K562 (cell line): ENCODE measurements at regions not wholly inside any gene's neighbourhood (a gene's known extent, or its start where the extent isn't known, plus 50 kb on each side); places are given as distances from the start of the nearest gene placed in this dataset.

Experiments used
- ATAC-seq: fragments of 200-7000 bp; cut with Tn5 transposase; 3 replicates; pipeline ENCODE4 v1.9.1; 2020; ENCODE audit warnings: moderate library complexity
- BruUV-seq: library from RNA; stranded (reverse); fragments of 400-500 nt; replicated peaks from 2 replicates; lab custom pipeline; 2021; lab: Mats Ljungman, UMichigan
- CTCF ChIA-PET: fragments of 300-600 bp; formaldehyde crosslinking; extraction: SDS; loops from one replicate; lab custom pipeline; 2021; ENCODE audit warnings: low intra/inter-chr PET ratio; lab: Yijun Ruan, JAX
- POLR2A ChIA-PET: fragments of 300-600, 350-650 bp; sonication (Branson Sonifier 250); formaldehyde crosslinking; extraction: SDS; loops from one replicate; lab custom pipeline; 2021; ENCODE audit warnings: antibody characterized with exemption, inconsistent platforms; lab: Yijun Ruan, JAX
- DNase-seq, 4 experiments: peaks; one replicate each; pipeline versions ENCODE4 v3.0.0 to v3.0.0-alpha.2; 2011 to 2018; ENCODE audit warnings: low spot score in 3 of 4, mixed read lengths in 3 of 4; ENCODE audit errors: extremely low read depth in 1 of 4
- FAIRE-seq: peaks from 2 replicates; lab custom pipeline; 2011; peaks lifted over from hg19 to GRCh38; lab: Jason Lieb, UNC
- H2AFZ ChIP-seq: 2 replicates; pipeline ENCODE4 v1.6.0; 2011; ENCODE audit warnings: low read depth, low read length, control low read depth, inconsistent platforms
- H3K27ac ChIP-seq: fragments of 200-600 bp; 3 replicates; pipeline ENCODE4 v1.8.0; 2011; ENCODE audit warnings: low read depth, mild to moderate bottlenecking, control low read depth, inconsistent platforms, low read length, moderate library complexity, mixed read lengths; ENCODE audit errors: extremely low read depth
- H3K27me3 ChIP-seq, 2 experiments: fragments of 300-600 bp in 1 of 2; 2 replicates in 1 of 2; 3 replicates in 1 of 2; pipeline versions ENCODE4 v1.6.0 to v1.8.0; 2011; ENCODE audit warnings: inconsistent platforms in 2 of 2, low read length in 2 of 2, mild to moderate bottlenecking in 1 of 2, mixed read lengths in 1 of 2, moderate library complexity in 1 of 2; ENCODE audit not compliant: control insufficient read depth in 2 of 2, insufficient read depth in 2 of 2
- H3K36me3 ChIP-seq: fragments of 300-600 bp; 3 replicates; pipeline ENCODE4 v1.8.0; 2011; ENCODE audit warnings: mild to moderate bottlenecking, low read length, inconsistent platforms; ENCODE audit not compliant: control insufficient read depth, insufficient read depth
- H3K4me1 ChIP-seq, 2 experiments: fragments of 200-600 bp in 1 of 2; replicated peaks in 1 of 2; 2 replicates in 1 of 2; 3 replicates in 1 of 2; pipeline versions ENCODE4 v1.5.1 to v1.8.0; 2011; ENCODE audit warnings: inconsistent platforms in 2 of 2, low read length in 2 of 2, mild to moderate bottlenecking in 1 of 2, mixed read lengths in 1 of 2, moderate library complexity in 1 of 2; ENCODE audit not compliant: control insufficient read depth in 2 of 2, insufficient read depth in 2 of 2
- H3K4me2 ChIP-seq: 2 replicates; pipeline ENCODE4 v1.6.1; 2011; ENCODE audit warnings: low read length, control low read depth, inconsistent platforms, mixed read lengths; ENCODE audit not compliant: insufficient read depth
- H3K4me3 ChIP-seq: fragments of 200-600 bp; sonication (generic), shearing (Covaris generic); 2 replicates; pipeline ENCODE4 v1.5.1; 2016; ENCODE audit warnings: control low read depth, inconsistent platforms
- H3K79me2 ChIP-seq: fragments of 200-600 bp; 3 replicates; pipeline ENCODE4 v1.8.0; 2011; ENCODE audit warnings: low read length, inconsistent platforms; ENCODE audit not compliant: control insufficient read depth, insufficient read depth
- H3K9ac ChIP-seq, 2 experiments: 2 replicates each; pipeline versions ENCODE4 v1.6.0 to v1.6.1; 2011; ENCODE audit warnings: low read depth in 2 of 2, low read length in 2 of 2, control low read depth in 1 of 2, inconsistent platforms in 1 of 2, mild to moderate bottlenecking in 1 of 2, mixed read lengths in 1 of 2; ENCODE audit not compliant: insufficient read depth in 1 of 2
- H3K9me1 ChIP-seq: one replicate; pipeline ENCODE4 v1.6.0; 2011; ENCODE audit warnings: inconsistent platforms, mild to moderate bottlenecking, low read length, moderate library complexity; ENCODE audit not compliant: control insufficient read depth, insufficient read depth
- H3K9me3 ChIP-seq: replicated peaks from 2 replicates; pipeline ENCODE4 v1.5.1; 2011; ENCODE audit warnings: low read depth, low read length, inconsistent platforms; ENCODE audit not compliant: control insufficient read depth, insufficient read depth
- H4K20me1 ChIP-seq: replicated peaks from 2 replicates; pipeline ENCODE4 v1.6.1; 2011; ENCODE audit warnings: low read length, inconsistent platforms, mixed read lengths; ENCODE audit not compliant: control insufficient read depth, insufficient read depth
- BRCA1 ChIP-seq, 2 experiments: fragments of 450-650 bp in 1 of 2; sonication (generic) in 1 of 2; formaldehyde crosslinking in 1 of 2; IDR thresholded peaks; 2 replicates each; pipeline versions ENCODE4 v1.5.0 to v1.6.1; 2017 to 2020; ENCODE audit warnings: mild to moderate bottlenecking in 1 of 2, missing genetic modification reagents in 1 of 2
- CBFA2T2 ChIP-seq: fragments of 450-650 bp; conservative IDR thresholded peaks from 2 replicates; pipeline ENCODE4 v1.6.1; 2017; ENCODE audit warnings: mild to moderate bottlenecking
- CBX5 ChIP-seq: IDR thresholded peaks from 2 replicates; pipeline ENCODE4 v1.6.1; 2014; ENCODE audit warnings: low read depth, borderline replicate concordance
- EP400 ChIP-seq: fragments of 450-650 bp; IDR thresholded peaks from 2 replicates; pipeline ENCODE4 v1.6.1; 2017; ENCODE audit warnings: antibody characterized with exemption, mild to moderate bottlenecking, moderate library complexity
- GABPA ChIP-seq: fragments of 200-800 bp; sonication (Bioruptor generic); conservative IDR thresholded peaks from 2 replicates; pipeline ENCODE4 v1.6.1; 2016; ENCODE audit warnings: low read depth, missing genetic modification characterization, missing compliant biosample characterization
- KDM1A ChIP-seq, 2 experiments: fragments of 450-650 bp; IDR thresholded peaks; 2 replicates each; pipeline ENCODE4 v1.6.1; 2016; ENCODE audit warnings: mild to moderate bottlenecking in 2 of 2
- MLX ChIP-seq, 2 experiments: fragments of 450-650 bp in 1 of 2; sonication (generic) in 1 of 2; formaldehyde crosslinking; conservative IDR thresholded peaks; 2 replicates each; pipeline versions ENCODE4 v1.4.0 to v1.8.1; 2020 to 2022; ENCODE audit warnings: mild to moderate bottlenecking in 1 of 2, missing genetic modification reagents in 1 of 2
- PRPF4 ChIP-seq: fragments of 200-400 bp; formaldehyde crosslinking; IDR thresholded peaks from one replicate; pipeline ENCODE4 v1.6.1; 2017; ENCODE audit warnings: low read length, low read depth, mild to moderate bottlenecking; ENCODE audit not compliant: insufficient read depth, poor library complexity, severe bottlenecking
- PYGO2 ChIP-seq: fragments of 450-650 bp; IDR thresholded peaks from 2 replicates; pipeline ENCODE4 v1.6.1; 2016; ENCODE audit warnings: mild to moderate bottlenecking, missing genetic modification characterization, moderate library complexity, missing compliant biosample characterization
- SFPQ ChIP-seq: fragments of 200-400 bp; formaldehyde crosslinking; IDR thresholded peaks from 2 replicates; pipeline ENCODE4 v1.6.1; 2017; ENCODE audit warnings: mild to moderate bottlenecking, low read depth, low read length, moderate library complexity
- TEAD2 ChIP-seq: fragments of 450-650 bp; IDR thresholded peaks from 2 replicates; pipeline ENCODE4 v1.6.1; 2016; ENCODE audit warnings: missing genetic modification characterization, control low read depth, missing compliant biosample characterization
- ZNF311 ChIP-seq: fragments of 250-450 bp; sonication (Bioruptor Pico); IDR thresholded peaks from 2 replicates; pipeline ENCODE4 v1.4.0; 2020; ENCODE audit warnings: mild to moderate bottlenecking, moderate library complexity
- ZNF561 ChIP-seq: fragments of 450-650 bp; formaldehyde crosslinking; conservative IDR thresholded peaks from 2 replicates; pipeline ENCODE4 v1.4.0; 2020; ENCODE audit warnings: mild to moderate bottlenecking, moderate library complexity
- WGBS: fragments of 100-300 bp; shearing (Covaris generic); methylation state at CpG from one replicate; pipeline ENCODE4 v1.1.6; 2016; ENCODE audit warnings: low coverage, mixed read lengths; ENCODE audit not compliant: insufficient coverage; ENCODE audit errors: missing lambda C conversion rate; 5-methylcytosine and 5-hydroxymethylcytosine counted together
- in situ Hi-C: fragments of 300-500 bp; cut with MboI; formaldehyde crosslinking; loops from 4 replicates; pipeline ENCODE4 v1.15.0; 2018; ENCODE audit warnings: inconsistent platforms, mixed read lengths
- intact Hi-C: fragments of 100-400 bp; cut with micrococcal nuclease; formaldehyde crosslinking; loops from 2 replicates; pipeline ENCODE4 v1.14.2; 2022
- TF ChIP-seq, protein P1 (sequence below): fragments of 200-800 bp; sonication (Bioruptor generic); IDR thresholded peaks from 2 replicates; pipeline ENCODE4 v1.6.1; 2016; ENCODE audit warnings: missing genetic modification characterization, missing compliant biosample characterization
- TF ChIP-seq, protein P2 (sequence below): fragments of 250-450 bp; sonication (Bioruptor Pico); IDR thresholded peaks from 2 replicates; pipeline ENCODE4 v1.4.0; 2020

DNA sequence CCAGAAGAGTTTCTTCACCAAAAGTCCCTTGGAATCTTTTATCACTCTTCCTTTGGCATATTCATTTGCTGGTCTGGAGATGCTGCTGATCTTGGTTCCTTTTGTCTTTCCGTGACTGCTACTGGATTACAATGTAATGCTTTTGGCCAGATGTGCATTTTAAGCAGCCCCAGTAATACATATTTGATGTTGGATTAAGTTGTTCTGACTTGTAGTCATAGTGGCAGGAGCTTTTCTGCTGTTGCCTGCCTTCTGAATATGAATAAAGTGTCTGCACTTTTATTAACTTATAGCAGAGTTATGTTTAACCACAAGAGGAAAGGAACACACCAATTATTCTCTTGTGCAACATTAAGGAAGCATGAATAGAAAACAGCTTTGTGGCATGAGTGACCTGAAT, 360.0 kb upstream of the DDI1 start:
- H3K9me3 ChIP-seq: no peaks in the 10 kb centered on the region
- CTCF ChIA-PET: no interaction called here
- no peak overlapping the region for H3K27ac ChIP-seq
- no peaks in the 10 kb centered on the region for H3K36me3 ChIP-seq
- H3K27me3 ChIP-seq: no peaks in the 10 kb centered on the region
- intact Hi-C loops: no loop called here
- no peak overlapping the region for H3K4me3 ChIP-seq
- H4K20me1 ChIP-seq: no peaks in the 10 kb centered on the region
- H2AFZ ChIP-seq: no peak overlapping the region
- FAIRE-seq (no peak), ATAC-seq (no peak), DNase-seq (no peak)
- H3K9ac ChIP-seq: no peak overlapping the region
- H3K79me2 ChIP-seq: no peaks in the 10 kb centered on the region
- H3K4me2 ChIP-seq: no peak overlapping the region
- BruUV-seq: no TSS peak
- 0% methylated on average over 1 of the region's 1 CpG for WGBS
- no peaks in the 10 kb centered on the region for H3K4me1 ChIP-seq
- no peaks in the 10 kb centered on the region for H3K9me1 ChIP-seq
- in situ Hi-C loops: no loop called here
- POLR2A ChIA-PET: no interaction called here
- TF ChIP-seq TEAD2 (tag) (no peak), KDM1A (IDR thresholded peaks at IDR 0.05) (no peak), EP400 (no peak), CBFA2T2 (no peak), PYGO2 (tag) (no peak), MLX (CRISPR knock-in tag; conservative IDR thresholded peaks at IDR 0.05) (no peak), PRPF4 (no peak), ZNF561 (no peak), CBX5 (no peak), BRCA1 (IDR thresholded peaks at IDR 0.05) (no peak), BRCA1 (CRISPR knock-in tag; IDR thresholded peaks at IDR 0.05) (no peak), SFPQ (no peak), ZNF311 (CRISPR knock-in tag) (no peak), GABPA (tag) (no peak)
- TF ChIP-seq, protein P1, sequence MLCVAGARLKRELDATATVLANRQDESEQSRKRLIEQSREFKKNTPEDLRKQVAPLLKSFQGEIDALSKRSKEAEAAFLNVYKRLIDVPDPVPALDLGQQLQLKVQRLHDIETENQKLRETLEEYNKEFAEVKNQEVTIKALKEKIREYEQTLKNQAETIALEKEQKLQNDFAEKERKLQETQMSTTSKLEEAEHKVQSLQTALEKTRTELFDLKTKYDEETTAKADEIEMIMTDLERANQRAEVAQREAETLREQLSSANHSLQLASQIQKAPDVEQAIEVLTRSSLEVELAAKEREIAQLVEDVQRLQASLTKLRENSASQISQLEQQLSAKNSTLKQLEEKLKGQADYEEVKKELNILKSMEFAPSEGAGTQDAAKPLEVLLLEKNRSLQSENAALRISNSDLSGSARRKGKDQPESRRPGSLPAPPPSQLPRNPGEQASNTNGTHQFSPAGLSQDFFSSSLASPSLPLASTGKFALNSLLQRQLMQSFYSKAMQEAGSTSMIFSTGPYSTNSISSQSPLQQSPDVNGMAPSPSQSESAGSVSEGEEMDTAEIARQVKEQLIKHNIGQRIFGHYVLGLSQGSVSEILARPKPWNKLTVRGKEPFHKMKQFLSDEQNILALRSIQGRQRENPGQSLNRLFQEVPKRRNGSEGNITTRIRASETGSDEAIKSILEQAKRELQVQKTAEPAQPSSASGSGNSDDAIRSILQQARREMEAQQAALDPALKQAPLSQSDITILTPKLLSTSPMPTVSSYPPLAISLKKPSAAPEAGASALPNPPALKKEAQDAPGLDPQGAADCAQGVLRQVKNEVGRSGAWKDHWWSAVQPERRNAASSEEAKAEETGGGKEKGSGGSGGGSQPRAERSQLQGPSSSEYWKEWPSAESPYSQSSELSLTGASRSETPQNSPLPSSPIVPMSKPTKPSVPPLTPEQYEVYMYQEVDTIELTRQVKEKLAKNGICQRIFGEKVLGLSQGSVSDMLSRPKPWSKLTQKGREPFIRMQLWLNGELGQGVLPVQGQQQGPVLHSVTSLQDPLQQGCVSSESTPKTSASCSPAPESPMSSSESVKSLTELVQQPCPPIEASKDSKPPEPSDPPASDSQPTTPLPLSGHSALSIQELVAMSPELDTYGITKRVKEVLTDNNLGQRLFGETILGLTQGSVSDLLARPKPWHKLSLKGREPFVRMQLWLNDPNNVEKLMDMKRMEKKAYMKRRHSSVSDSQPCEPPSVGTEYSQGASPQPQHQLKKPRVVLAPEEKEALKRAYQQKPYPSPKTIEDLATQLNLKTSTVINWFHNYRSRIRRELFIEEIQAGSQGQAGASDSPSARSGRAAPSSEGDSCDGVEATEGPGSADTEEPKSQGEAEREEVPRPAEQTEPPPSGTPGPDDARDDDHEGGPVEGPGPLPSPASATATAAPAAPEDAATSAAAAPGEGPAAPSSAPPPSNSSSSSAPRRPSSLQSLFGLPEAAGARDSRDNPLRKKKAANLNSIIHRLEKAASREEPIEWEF (CRISPR knock-in tag): no peak
- TF ChIP-seq, protein P2, sequence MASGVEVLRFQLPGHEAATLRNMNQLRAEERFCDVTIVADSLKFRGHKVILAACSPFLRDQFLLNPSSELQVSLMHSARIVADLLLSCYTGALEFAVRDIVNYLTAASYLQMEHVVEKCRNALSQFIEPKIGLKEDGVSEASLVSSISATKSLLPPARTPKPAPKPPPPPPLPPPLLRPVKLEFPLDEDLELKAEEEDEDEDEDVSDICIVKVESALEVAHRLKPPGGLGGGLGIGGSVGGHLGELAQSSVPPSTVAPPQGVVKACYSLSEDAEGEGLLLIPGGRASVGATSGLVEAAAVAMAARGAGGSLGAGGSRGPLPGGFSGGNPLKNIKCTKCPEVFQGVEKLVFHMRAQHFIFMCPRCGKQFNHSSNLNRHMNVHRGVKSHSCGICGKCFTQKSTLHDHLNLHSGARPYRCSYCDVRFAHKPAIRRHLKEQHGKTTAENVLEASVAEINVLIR (CRISPR knock-in tag): no peak
